ENCODE measurements at regions not wholly inside any gene's neighbourhood (a gene's known extent, or its start where the extent isn't known, plus 50 kb on each side); places are given as distances from the start of the nearest gene placed in this dataset.

DNA sequence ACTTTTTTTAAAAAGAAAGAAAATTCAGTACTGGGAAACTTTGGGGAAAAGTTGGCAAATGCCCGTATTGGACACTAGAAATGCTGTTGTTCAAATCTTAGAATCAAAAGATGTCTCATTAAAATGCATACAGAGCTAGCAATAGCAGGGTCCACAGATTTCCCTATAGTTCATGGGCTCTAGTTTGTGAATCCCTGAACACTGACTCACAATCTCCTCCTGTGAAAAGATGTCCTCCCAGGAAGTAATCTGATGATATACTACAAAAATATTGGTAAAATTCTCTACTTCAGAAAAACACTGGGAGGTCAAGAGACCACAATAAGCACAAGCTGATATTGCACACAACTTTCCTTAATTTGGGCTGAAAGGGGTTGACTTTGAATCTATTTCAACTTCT, 568.4 kb upstream of the ZNF385D start:
- POLR2A ChIA-PET, result no interaction called here
- no peak for FAIRE-seq

DNA sequence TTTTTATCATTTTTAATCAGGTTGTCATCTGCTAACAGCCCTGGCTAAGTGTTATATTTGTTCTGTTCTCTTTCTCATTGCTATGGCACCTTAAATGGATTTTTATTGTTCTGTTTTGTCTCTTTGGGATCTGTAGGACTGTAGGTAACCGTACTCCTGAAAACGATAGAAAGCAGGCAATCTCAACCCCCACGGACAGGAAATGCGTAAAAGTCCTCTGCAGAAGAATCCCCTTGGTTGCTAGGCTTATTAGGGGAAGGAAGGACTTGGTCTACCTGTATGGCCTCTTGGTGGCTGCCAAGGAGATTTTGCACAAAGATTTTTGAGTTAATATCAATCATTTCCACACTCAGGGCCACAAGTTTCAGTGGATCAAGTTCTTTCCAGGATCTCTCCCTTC, 571.9 kb upstream of the ZNF385D start:
- WGBS (ENCODE audit: missing lambda C conversion rate), result 10% methylated on average over 4 of the region's 4 CpGs
- H3K4me2 ChIP-seq, result no peak overlapping the region
- no peak overlapping the region for H3K4me3 ChIP-seq
- no peaks in the 10 kb centered on the region for H3K9me3 ChIP-seq
- no peak overlapping the region for H3K27ac ChIP-seq
- ATAC-seq (no peak), DNase-seq (ENCODE audit: low read depth in 1 of 2, low spot score in 1 of 2) (no peak), FAIRE-seq (no peak)
- CTCF ChIA-PET, result no interaction called here
- H3K4me1 ChIP-seq, result no peaks in the 10 kb centered on the region
- POLR2A ChIA-PET, result no interaction called here
- no peak for TF ChIP-seq SREBF2 (IDR thresholded peaks at IDR 0.05)
- no peak for TF ChIP-seq NR3C1 (IDR thresholded peaks at IDR 0.05)
- TF ChIP-seq BHLHE40 (IDR thresholded peaks at IDR 0.05; ENCODE audit: low read depth, low read length), result no peak
- no peak for TF ChIP-seq TFCP2L1 (CRISPR knock-in tag; IDR thresholded peaks at IDR 0.05)
- TF ChIP-seq POLR2A (IDR thresholded peaks at IDR 0.05; ENCODE audit: low read length), result no peak
- TF ChIP-seq, protein P1, sequence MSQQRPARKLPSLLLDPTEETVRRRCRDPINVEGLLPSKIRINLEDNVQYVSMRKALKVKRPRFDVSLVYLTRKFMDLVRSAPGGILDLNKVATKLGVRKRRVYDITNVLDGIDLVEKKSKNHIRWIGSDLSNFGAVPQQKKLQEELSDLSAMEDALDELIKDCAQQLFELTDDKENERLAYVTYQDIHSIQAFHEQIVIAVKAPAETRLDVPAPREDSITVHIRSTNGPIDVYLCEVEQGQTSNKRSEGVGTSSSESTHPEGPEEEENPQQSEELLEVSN (IDR thresholded peaks at IDR 0.05; ENCODE audit: borderline replicate concordance, low read depth), result no peak
- no peak for TF ChIP-seq MAFK (IDR thresholded peaks at IDR 0.05; ENCODE audit: partially characterized antibody)
- no peak for TF ChIP-seq KDM1A (IDR thresholded peaks at IDR 0.05; ENCODE audit: low read depth)
- TF ChIP-seq EP300 (IDR thresholded peaks at IDR 0.05), result no peak
- TF ChIP-seq RCOR1 (IDR thresholded peaks at IDR 0.05; ENCODE audit: low read depth, low read length), result no peak
- no peak for TF ChIP-seq NFE2L2 (conservative IDR thresholded peaks at IDR 0.05; ENCODE audit: low read length)
- TF ChIP-seq, protein P2, sequence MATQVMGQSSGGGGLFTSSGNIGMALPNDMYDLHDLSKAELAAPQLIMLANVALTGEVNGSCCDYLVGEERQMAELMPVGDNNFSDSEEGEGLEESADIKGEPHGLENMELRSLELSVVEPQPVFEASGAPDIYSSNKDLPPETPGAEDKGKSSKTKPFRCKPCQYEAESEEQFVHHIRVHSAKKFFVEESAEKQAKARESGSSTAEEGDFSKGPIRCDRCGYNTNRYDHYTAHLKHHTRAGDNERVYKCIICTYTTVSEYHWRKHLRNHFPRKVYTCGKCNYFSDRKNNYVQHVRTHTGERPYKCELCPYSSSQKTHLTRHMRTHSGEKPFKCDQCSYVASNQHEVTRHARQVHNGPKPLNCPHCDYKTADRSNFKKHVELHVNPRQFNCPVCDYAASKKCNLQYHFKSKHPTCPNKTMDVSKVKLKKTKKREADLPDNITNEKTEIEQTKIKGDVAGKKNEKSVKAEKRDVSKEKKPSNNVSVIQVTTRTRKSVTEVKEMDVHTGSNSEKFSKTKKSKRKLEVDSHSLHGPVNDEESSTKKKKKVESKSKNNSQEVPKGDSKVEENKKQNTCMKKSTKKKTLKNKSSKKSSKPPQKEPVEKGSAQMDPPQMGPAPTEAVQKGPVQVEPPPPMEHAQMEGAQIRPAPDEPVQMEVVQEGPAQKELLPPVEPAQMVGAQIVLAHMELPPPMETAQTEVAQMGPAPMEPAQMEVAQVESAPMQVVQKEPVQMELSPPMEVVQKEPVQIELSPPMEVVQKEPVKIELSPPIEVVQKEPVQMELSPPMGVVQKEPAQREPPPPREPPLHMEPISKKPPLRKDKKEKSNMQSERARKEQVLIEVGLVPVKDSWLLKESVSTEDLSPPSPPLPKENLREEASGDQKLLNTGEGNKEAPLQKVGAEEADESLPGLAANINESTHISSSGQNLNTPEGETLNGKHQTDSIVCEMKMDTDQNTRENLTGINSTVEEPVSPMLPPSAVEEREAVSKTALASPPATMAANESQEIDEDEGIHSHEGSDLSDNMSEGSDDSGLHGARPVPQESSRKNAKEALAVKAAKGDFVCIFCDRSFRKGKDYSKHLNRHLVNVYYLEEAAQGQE (IDR thresholded peaks at IDR 0.05), result no peak
- TF ChIP-seq EHF (CRISPR knock-in tag; IDR thresholded peaks at IDR 0.05), result no peak
- no peak for TF ChIP-seq ZNF302 (CRISPR knock-in tag; IDR thresholded peaks at IDR 0.05)

More for the DNA sequence above, 568.4 kb upstream of the ZNF385D start:
- Histone ChIP-seq H3K27ac (no peak overlapping the region), H3K4me1 (no peaks in the 10 kb centered on the region), H3K4me2 (no peak overlapping the region), H3K4me3 (no peak overlapping the region), H3K9me3 (no peaks in the 10 kb centered on the region)
- TF ChIP-seq SMC3 (IDR thresholded peaks at IDR 0.05) (no peak), SREBF2 (IDR thresholded peaks at IDR 0.05) (no peak), JUN (IDR thresholded peaks at IDR 0.05) (no peak), CEBPB (IDR thresholded peaks at IDR 0.05) (no peak), FOSL2 (IDR thresholded peaks at IDR 0.05) (no peak), FOSL2 (CRISPR knock-in tag; IDR thresholded peaks at IDR 0.05) (no peak), ZSCAN20 (CRISPR knock-in tag; IDR thresholded peaks at IDR 0.05) (no peak), NR3C1 (IDR thresholded peaks at IDR 0.05) (no peak), RARB (CRISPR knock-in tag; IDR thresholded peaks at IDR 0.05) (no peak)
- TF ChIP-seq, protein P3, sequence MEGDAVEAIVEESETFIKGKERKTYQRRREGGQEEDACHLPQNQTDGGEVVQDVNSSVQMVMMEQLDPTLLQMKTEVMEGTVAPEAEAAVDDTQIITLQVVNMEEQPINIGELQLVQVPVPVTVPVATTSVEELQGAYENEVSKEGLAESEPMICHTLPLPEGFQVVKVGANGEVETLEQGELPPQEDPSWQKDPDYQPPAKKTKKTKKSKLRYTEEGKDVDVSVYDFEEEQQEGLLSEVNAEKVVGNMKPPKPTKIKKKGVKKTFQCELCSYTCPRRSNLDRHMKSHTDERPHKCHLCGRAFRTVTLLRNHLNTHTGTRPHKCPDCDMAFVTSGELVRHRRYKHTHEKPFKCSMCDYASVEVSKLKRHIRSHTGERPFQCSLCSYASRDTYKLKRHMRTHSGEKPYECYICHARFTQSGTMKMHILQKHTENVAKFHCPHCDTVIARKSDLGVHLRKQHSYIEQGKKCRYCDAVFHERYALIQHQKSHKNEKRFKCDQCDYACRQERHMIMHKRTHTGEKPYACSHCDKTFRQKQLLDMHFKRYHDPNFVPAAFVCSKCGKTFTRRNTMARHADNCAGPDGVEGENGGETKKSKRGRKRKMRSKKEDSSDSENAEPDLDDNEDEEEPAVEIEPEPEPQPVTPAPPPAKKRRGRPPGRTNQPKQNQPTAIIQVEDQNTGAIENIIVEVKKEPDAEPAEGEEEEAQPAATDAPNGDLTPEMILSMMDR (IDR thresholded peaks at IDR 0.05), result no peak
- CTCF ChIA-PET, result no interaction called here
- ATAC-seq (no peak), DNase-seq (ENCODE audit: low read depth in 1 of 2, low spot score in 1 of 2) (no peak)
- 11% methylated on average over 1 of the region's 1 CpG for WGBS (ENCODE audit: missing lambda C conversion rate)

DNA sequence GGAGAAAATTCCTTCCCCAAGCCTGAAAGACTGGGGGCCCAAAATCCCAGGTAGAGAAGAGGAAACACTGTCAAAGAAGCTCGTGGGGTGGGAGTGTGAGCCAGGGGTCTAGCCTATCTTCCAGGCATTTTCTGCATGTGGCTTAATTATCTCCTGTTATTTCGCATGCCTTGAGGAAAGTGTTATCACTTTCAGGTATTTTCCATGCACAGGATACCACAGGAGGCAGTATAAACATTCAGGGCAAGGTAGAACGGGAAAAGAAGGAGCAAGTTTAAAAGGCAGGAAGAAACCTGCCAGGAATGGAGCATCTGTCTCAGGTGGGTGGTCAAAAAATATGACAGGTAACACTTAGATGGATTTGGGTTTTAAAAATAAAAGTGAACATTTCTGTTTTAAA, 575.3 kb upstream of the ZNF385D start:
- no peak overlapping the region for H3K4me2 ChIP-seq
- DNase-seq (ENCODE audit: low read depth in 1 of 2, low spot score in 1 of 2) (no peak), FAIRE-seq (no peak), ATAC-seq (no peak)
- H3K4me1 ChIP-seq, result no peaks in the 10 kb centered on the region
- ChIA-PET CTCF (no interaction called here), POLR2A (no interaction called here)
- no peak overlapping the region for H3K27ac ChIP-seq
- no peaks in the 10 kb centered on the region for H3K9me3 ChIP-seq
- H3K4me3 ChIP-seq, result no peak overlapping the region
- 5% methylated on average over 3 of the region's 3 CpGs for WGBS (ENCODE audit: missing lambda C conversion rate)
- TF ChIP-seq, protein P4, sequence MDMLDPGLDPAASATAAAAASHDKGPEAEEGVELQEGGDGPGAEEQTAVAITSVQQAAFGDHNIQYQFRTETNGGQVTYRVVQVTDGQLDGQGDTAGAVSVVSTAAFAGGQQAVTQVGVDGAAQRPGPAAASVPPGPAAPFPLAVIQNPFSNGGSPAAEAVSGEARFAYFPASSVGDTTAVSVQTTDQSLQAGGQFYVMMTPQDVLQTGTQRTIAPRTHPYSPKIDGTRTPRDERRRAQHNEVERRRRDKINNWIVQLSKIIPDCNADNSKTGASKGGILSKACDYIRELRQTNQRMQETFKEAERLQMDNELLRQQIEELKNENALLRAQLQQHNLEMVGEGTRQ (IDR thresholded peaks at IDR 0.05), result no peak
- TF ChIP-seq JUNB (IDR thresholded peaks at IDR 0.05) (no peak), EP300 (IDR thresholded peaks at IDR 0.05) (no peak), FOXS1 (CRISPR knock-in tag; IDR thresholded peaks at IDR 0.05) (no peak), EHF (CRISPR knock-in tag; IDR thresholded peaks at IDR 0.05) (no peak), CEBPB (IDR thresholded peaks at IDR 0.05) (no peak), HOXB5 (CRISPR knock-in tag; IDR thresholded peaks at IDR 0.05) (no peak), TFCP2L1 (CRISPR knock-in tag; IDR thresholded peaks at IDR 0.05) (no peak)
- TF ChIP-seq, protein P2 (IDR thresholded peaks at IDR 0.05), result no peak
- TF ChIP-seq, protein P5, sequence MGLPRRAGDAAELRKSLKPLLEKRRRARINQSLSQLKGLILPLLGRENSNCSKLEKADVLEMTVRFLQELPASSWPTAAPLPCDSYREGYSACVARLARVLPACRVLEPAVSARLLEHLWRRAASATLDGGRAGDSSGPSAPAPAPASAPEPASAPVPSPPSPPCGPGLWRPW (IDR thresholded peaks at IDR 0.05), result no peak
